Testis (tissue), 2 donors: ENCODE measurements at regions not wholly inside any gene's neighbourhood (a gene's known extent, or its start where the extent isn't known, plus 50 kb on each side); places are given as distances from the start of the nearest gene placed in this dataset.

Source experiments
- POLR2A ChIP-seq: fragments of 450-650 bp; IDR thresholded peaks from one replicate; pipeline ENCODE4 v1.6.1; 2017; ENCODE audit warnings: antibody characterized with exemption, mild to moderate bottlenecking, moderate library complexity
- TF ChIP-seq, protein P1 (sequence below), 3 experiments: fragments of 450-650 bp in 2 of 3; fragments of 200-600 bp in 1 of 3; sonication (generic) in 1 of 3; IDR thresholded peaks; one replicate each; pipeline ENCODE4 v1.5.1; 2016 to 2019; ENCODE audit warnings: antibody characterized with exemption in 3 of 3, mild to moderate bottlenecking in 2 of 3, moderate library complexity in 1 of 3

DNA sequence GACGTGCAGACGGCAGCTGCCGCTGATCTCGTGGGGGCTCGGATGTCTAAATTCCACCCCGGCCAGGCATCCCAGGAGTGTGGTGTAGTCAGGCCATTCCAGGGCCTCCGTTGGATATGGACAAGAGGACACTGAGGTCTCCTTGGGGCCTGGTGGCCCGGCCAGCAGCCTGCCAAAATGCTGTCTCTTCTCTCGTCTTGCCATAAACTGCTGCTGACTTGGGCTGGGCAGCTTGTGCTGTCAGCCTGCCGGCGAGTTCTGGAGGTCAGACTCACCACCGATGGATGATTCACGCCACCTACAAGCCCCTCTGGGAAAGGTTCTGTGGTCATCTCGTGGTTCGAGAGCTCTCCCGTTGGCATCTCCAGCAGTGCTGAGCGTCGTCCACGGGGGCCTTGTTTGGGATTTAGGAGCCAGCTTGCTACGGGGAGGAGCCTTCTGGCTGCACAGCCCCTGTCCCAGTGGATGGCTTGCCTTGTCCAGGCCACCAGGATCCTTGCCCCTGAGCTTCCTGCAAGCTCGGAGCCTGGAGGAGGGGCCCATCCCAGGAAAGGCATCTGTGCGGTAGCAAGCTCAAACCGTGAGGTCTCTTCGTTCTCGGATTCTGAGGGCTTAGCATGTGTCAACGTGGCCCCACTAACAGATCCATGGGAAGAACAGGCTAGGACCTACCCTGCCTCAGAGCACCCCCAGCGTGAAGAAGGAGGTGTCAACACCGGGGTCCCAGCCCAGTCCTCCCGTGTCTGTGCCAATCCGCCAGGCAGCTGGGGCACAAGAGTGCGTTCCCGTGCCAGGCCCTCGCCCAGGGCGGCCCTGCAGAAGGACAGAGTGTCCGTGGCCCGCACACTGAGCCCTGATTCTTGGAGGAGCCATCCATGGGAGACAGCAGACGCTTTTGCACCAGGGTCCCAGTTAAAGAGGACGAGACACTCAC, 1114.1 kb downstream of the BRD1 start:
- TF ChIP-seq, protein P1, sequence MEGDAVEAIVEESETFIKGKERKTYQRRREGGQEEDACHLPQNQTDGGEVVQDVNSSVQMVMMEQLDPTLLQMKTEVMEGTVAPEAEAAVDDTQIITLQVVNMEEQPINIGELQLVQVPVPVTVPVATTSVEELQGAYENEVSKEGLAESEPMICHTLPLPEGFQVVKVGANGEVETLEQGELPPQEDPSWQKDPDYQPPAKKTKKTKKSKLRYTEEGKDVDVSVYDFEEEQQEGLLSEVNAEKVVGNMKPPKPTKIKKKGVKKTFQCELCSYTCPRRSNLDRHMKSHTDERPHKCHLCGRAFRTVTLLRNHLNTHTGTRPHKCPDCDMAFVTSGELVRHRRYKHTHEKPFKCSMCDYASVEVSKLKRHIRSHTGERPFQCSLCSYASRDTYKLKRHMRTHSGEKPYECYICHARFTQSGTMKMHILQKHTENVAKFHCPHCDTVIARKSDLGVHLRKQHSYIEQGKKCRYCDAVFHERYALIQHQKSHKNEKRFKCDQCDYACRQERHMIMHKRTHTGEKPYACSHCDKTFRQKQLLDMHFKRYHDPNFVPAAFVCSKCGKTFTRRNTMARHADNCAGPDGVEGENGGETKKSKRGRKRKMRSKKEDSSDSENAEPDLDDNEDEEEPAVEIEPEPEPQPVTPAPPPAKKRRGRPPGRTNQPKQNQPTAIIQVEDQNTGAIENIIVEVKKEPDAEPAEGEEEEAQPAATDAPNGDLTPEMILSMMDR (IDR thresholded peaks at IDR 0.05), result no peak
- no peak for TF ChIP-seq POLR2A
